ENCODE measurements at regions not wholly inside any gene's neighbourhood (a gene's known extent, or its start where the extent isn't known, plus 50 kb on each side); places are given as distances from the start of the nearest gene placed in this dataset.

DNA sequence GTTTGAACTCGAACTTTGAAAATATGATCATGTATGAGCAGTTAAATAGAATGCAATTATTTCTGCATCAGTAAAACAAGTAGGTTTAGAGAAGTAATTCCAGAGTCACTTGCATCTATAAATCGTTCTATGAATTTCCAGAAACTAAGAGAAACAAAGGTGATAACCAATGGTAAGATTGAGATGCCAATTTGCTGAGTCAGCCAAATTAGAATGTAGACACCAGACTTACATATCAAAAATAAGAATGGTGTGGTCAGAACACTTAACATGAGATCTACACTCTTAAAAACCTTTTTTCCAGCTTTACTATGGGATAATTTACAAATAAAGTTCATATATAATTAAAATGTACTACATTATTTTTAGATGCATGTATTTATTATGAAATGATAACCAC lies 1435.9 kb downstream of the OTOL1 start:
- Histone ChIP-seq H4K20me1 (ENCODE audit: insufficient read depth, low read length) (no peaks in the 10 kb centered on the region), H3K27ac (ENCODE audit: low read depth in 1 of 2, low read length in 2 of 2) (no peak overlapping the region), H3K36me3 (replicated peaks in 1 of 2; ENCODE audit: control insufficient read depth in 1 of 2, insufficient read depth in 2 of 2, low read length in 2 of 2) (no peaks in the 10 kb centered on the region), H3K79me2 (ENCODE audit: insufficient read depth, low read length) (no peaks in the 10 kb centered on the region), H3K4me2 (replicated peaks; ENCODE audit: extremely low read depth, low read length, poor library complexity, severe bottlenecking) (no peak overlapping the region), H3K9ac (ENCODE audit: insufficient read depth, low read length, poor library complexity, severe bottlenecking) (no peak overlapping the region), H3K27me3 (ENCODE audit: control insufficient read depth in 2 of 2, insufficient read depth in 2 of 2, low read length in 2 of 2) (no peaks in the 10 kb centered on the region), H3K4me3 (replicated peaks in 1 of 3; ENCODE audit: low read depth in 2 of 3, low read length in 3 of 3) (no peak overlapping the region), H3K9me3 (replicated peaks in 1 of 2; ENCODE audit: control insufficient read depth in 1 of 2, insufficient read depth in 1 of 2, low read length in 2 of 2) (no peaks in the 10 kb centered on the region), H2AFZ (ENCODE audit: insufficient read depth, low read depth, low read length, poor library complexity, severe bottlenecking) (no peak overlapping the region), H3K4me1 (ENCODE audit: control insufficient read depth in 1 of 2, insufficient read depth in 2 of 2, low read length in 2 of 2) (no peaks in the 10 kb centered on the region)
- Mint-ChIP-seq H3K4me1 (no peaks in the 10 kb centered on the region), H3K27ac (no peak overlapping the region), H3K36me3 (no peaks in the 10 kb centered on the region), H3K4me3 (no peak overlapping the region), H3K27me3 (ENCODE audit: low read depth in 3 of 3) (no peaks in the 10 kb centered on the region), H3K9me3 (peaks cover 0 to 7% (median 0%) of the 10 kb centered on the region in 7 donors)
- no CpG with 5 or more reads among the region's 2 CpGs for WGBS (ENCODE audit: insufficient coverage)
- TF ChIP-seq, protein P1, sequence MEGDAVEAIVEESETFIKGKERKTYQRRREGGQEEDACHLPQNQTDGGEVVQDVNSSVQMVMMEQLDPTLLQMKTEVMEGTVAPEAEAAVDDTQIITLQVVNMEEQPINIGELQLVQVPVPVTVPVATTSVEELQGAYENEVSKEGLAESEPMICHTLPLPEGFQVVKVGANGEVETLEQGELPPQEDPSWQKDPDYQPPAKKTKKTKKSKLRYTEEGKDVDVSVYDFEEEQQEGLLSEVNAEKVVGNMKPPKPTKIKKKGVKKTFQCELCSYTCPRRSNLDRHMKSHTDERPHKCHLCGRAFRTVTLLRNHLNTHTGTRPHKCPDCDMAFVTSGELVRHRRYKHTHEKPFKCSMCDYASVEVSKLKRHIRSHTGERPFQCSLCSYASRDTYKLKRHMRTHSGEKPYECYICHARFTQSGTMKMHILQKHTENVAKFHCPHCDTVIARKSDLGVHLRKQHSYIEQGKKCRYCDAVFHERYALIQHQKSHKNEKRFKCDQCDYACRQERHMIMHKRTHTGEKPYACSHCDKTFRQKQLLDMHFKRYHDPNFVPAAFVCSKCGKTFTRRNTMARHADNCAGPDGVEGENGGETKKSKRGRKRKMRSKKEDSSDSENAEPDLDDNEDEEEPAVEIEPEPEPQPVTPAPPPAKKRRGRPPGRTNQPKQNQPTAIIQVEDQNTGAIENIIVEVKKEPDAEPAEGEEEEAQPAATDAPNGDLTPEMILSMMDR (IDR thresholded peaks at IDR 0.05) = no peak
- DNase-seq = no peak
- intact Hi-C loops (cut with micrococcal nuclease) = no loop called here

GRCh38 chr3:162933656-162934055 lies 1437.0 kb downstream of the OTOL1 start:
- no peaks in the 10 kb centered on the region for H3K4me1 Mint-ChIP-seq
- Histone ChIP-seq H3K9me3 (replicated peaks in 1 of 2; ENCODE audit: control insufficient read depth in 1 of 2, insufficient read depth in 1 of 2, low read length in 2 of 2) (no peaks in the 10 kb centered on the region), H3K4me2 (replicated peaks; ENCODE audit: extremely low read depth, low read length, poor library complexity, severe bottlenecking) (no peak overlapping the region), H3K27me3 (ENCODE audit: control insufficient read depth in 2 of 2, insufficient read depth in 2 of 2, low read length in 2 of 2) (no peaks in the 10 kb centered on the region), H3K27ac (ENCODE audit: low read depth in 1 of 2, low read length in 2 of 2) (no peak overlapping the region), H3K4me1 (ENCODE audit: control insufficient read depth in 1 of 2, insufficient read depth in 2 of 2, low read length in 2 of 2) (no peaks in the 10 kb centered on the region), H3K79me2 (ENCODE audit: insufficient read depth, low read length) (no peaks in the 10 kb centered on the region), H4K20me1 (ENCODE audit: insufficient read depth, low read length) (no peaks in the 10 kb centered on the region), H3K9ac (ENCODE audit: insufficient read depth, low read length, poor library complexity, severe bottlenecking) (no peak overlapping the region), H3K36me3 (replicated peaks in 1 of 2; ENCODE audit: control insufficient read depth in 1 of 2, insufficient read depth in 2 of 2, low read length in 2 of 2) (no peaks in the 10 kb centered on the region), H2AFZ (ENCODE audit: insufficient read depth, low read depth, low read length, poor library complexity, severe bottlenecking) (no peak overlapping the region), H3K4me3 (replicated peaks in 1 of 3; ENCODE audit: low read depth in 2 of 3, low read length in 3 of 3) (no peak overlapping the region)
- H3K36me3 Mint-ChIP-seq = no peaks in the 10 kb centered on the region
- peaks cover 0 to 5% (median 0%) of the 10 kb centered on the region in 7 donors for H3K9me3 Mint-ChIP-seq
- no peak overlapping the region for H3K4me3 Mint-ChIP-seq
- TF ChIP-seq, protein P1 (IDR thresholded peaks at IDR 0.05) = no peak
- intact Hi-C loops (cut with micrococcal nuclease) = no loop called here
- H3K27ac Mint-ChIP-seq = no peak overlapping the region
- DNase-seq = no peak
- WGBS (ENCODE audit: insufficient coverage) = no CpG with 5 or more reads among the region's 2 CpGs
- H3K27me3 Mint-ChIP-seq (ENCODE audit: low read depth in 3 of 3) = no peaks in the 10 kb centered on the region

Data from CD14-positive monocyte (primary cell).